K562 (cell line): ENCODE measurements at regions not wholly inside any gene's neighbourhood (a gene's known extent, or its start where the extent isn't known, plus 50 kb on each side); places are given as distances from the start of the nearest gene placed in this dataset.

Source experiments
- ATAC-seq: fragments of 200-7000 bp; cut with Tn5 transposase; 3 replicates; pipeline ENCODE4 v1.9.1; 2020; ENCODE audit warnings: moderate library complexity
- BruUV-seq: library from RNA; stranded (reverse); fragments of 400-500 nt; replicated peaks from 2 replicates; lab custom pipeline; 2021; lab: Mats Ljungman, UMichigan
- CTCF ChIA-PET: fragments of 300-600 bp; formaldehyde crosslinking; extraction: SDS; loops from one replicate; lab custom pipeline; 2021; ENCODE audit warnings: low intra/inter-chr PET ratio; lab: Yijun Ruan, JAX
- POLR2A ChIA-PET: fragments of 300-600, 350-650 bp; sonication (Branson Sonifier 250); formaldehyde crosslinking; extraction: SDS; loops from one replicate; lab custom pipeline; 2021; ENCODE audit warnings: antibody characterized with exemption, inconsistent platforms; lab: Yijun Ruan, JAX
- DNase-seq, 4 experiments: peaks; one replicate each; pipeline versions ENCODE4 v3.0.0 to v3.0.0-alpha.2; 2011 to 2018; ENCODE audit warnings: low spot score in 3 of 4, mixed read lengths in 3 of 4; ENCODE audit errors: extremely low read depth in 1 of 4
- FAIRE-seq: peaks from 2 replicates; lab custom pipeline; 2011; peaks lifted over from hg19 to GRCh38; lab: Jason Lieb, UNC
- H2AFZ ChIP-seq: 2 replicates; pipeline ENCODE4 v1.6.0; 2011; ENCODE audit warnings: low read depth, low read length, control low read depth, inconsistent platforms
- H3K27ac ChIP-seq: fragments of 200-600 bp; 3 replicates; pipeline ENCODE4 v1.8.0; 2011; ENCODE audit warnings: low read depth, mild to moderate bottlenecking, control low read depth, inconsistent platforms, low read length, moderate library complexity, mixed read lengths; ENCODE audit errors: extremely low read depth
- H3K27me3 ChIP-seq, 2 experiments: fragments of 300-600 bp in 1 of 2; 2 replicates in 1 of 2; 3 replicates in 1 of 2; pipeline versions ENCODE4 v1.6.0 to v1.8.0; 2011; ENCODE audit warnings: inconsistent platforms in 2 of 2, low read length in 2 of 2, mild to moderate bottlenecking in 1 of 2, mixed read lengths in 1 of 2, moderate library complexity in 1 of 2; ENCODE audit not compliant: control insufficient read depth in 2 of 2, insufficient read depth in 2 of 2
- H3K36me3 ChIP-seq: fragments of 300-600 bp; 3 replicates; pipeline ENCODE4 v1.8.0; 2011; ENCODE audit warnings: mild to moderate bottlenecking, low read length, inconsistent platforms; ENCODE audit not compliant: control insufficient read depth, insufficient read depth
- H3K4me1 ChIP-seq, 2 experiments: fragments of 200-600 bp in 1 of 2; replicated peaks in 1 of 2; 2 replicates in 1 of 2; 3 replicates in 1 of 2; pipeline versions ENCODE4 v1.5.1 to v1.8.0; 2011; ENCODE audit warnings: inconsistent platforms in 2 of 2, low read length in 2 of 2, mild to moderate bottlenecking in 1 of 2, mixed read lengths in 1 of 2, moderate library complexity in 1 of 2; ENCODE audit not compliant: control insufficient read depth in 2 of 2, insufficient read depth in 2 of 2
- H3K4me2 ChIP-seq: 2 replicates; pipeline ENCODE4 v1.6.1; 2011; ENCODE audit warnings: low read length, control low read depth, inconsistent platforms, mixed read lengths; ENCODE audit not compliant: insufficient read depth
- H3K4me3 ChIP-seq: fragments of 200-600 bp; sonication (generic), shearing (Covaris generic); 2 replicates; pipeline ENCODE4 v1.5.1; 2016; ENCODE audit warnings: control low read depth, inconsistent platforms
- H3K79me2 ChIP-seq: fragments of 200-600 bp; 3 replicates; pipeline ENCODE4 v1.8.0; 2011; ENCODE audit warnings: low read length, inconsistent platforms; ENCODE audit not compliant: control insufficient read depth, insufficient read depth
- H3K9ac ChIP-seq, 2 experiments: 2 replicates each; pipeline versions ENCODE4 v1.6.0 to v1.6.1; 2011; ENCODE audit warnings: low read depth in 2 of 2, low read length in 2 of 2, control low read depth in 1 of 2, inconsistent platforms in 1 of 2, mild to moderate bottlenecking in 1 of 2, mixed read lengths in 1 of 2; ENCODE audit not compliant: insufficient read depth in 1 of 2
- H3K9me1 ChIP-seq: one replicate; pipeline ENCODE4 v1.6.0; 2011; ENCODE audit warnings: inconsistent platforms, mild to moderate bottlenecking, low read length, moderate library complexity; ENCODE audit not compliant: control insufficient read depth, insufficient read depth
- H3K9me3 ChIP-seq: replicated peaks from 2 replicates; pipeline ENCODE4 v1.5.1; 2011; ENCODE audit warnings: low read depth, low read length, inconsistent platforms; ENCODE audit not compliant: control insufficient read depth, insufficient read depth
- H4K20me1 ChIP-seq: replicated peaks from 2 replicates; pipeline ENCODE4 v1.6.1; 2011; ENCODE audit warnings: low read length, inconsistent platforms, mixed read lengths; ENCODE audit not compliant: control insufficient read depth, insufficient read depth
- BCLAF1 ChIP-seq, 2 experiments: fragments of 450-650 bp in 1 of 2; IDR thresholded peaks; 2 replicates each; pipeline ENCODE4 v1.6.1; 2011 to 2017; ENCODE audit warnings: low read depth in 2 of 2, antibody characterized with exemption in 1 of 2, borderline replicate concordance in 1 of 2, low read length in 1 of 2, mild to moderate bottlenecking in 1 of 2, mixed read lengths in 1 of 2; ENCODE audit not compliant: control insufficient read depth in 1 of 2
- CEBPG ChIP-seq, 3 experiments: fragments of 200-800 bp in 1 of 3; sonication (Bioruptor generic) in 1 of 3; sonication (generic) in 1 of 3; formaldehyde crosslinking in 1 of 3; IDR thresholded peaks in 2 of 3; conservative IDR thresholded peaks in 1 of 3; 2 replicates each; pipeline versions ENCODE4 v1.6.1 to v1.8.0; 2016 to 2022; ENCODE audit warnings: missing compliant biosample characterization in 2 of 3, missing genetic modification characterization in 2 of 3, mild to moderate bottlenecking in 1 of 3, missing genetic modification reagents in 1 of 3
- E2F3 ChIP-seq: fragments of 250-450 bp; sonication (Bioruptor Pico); IDR thresholded peaks from 2 replicates; pipeline ENCODE4 v1.4.0; 2020; ENCODE audit warnings: mild to moderate bottlenecking
- FOXM1 ChIP-seq, 2 experiments: fragments of 450-650 bp in 1 of 2; sonication (generic) in 1 of 2; formaldehyde crosslinking in 1 of 2; IDR thresholded peaks; 2 replicates each; pipeline versions ENCODE4 v1.6.1 to v1.9.0; 2017 to 2022; ENCODE audit warnings: low read depth in 2 of 2, mild to moderate bottlenecking in 2 of 2, missing genetic modification reagents in 1 of 2, moderate library complexity in 1 of 2
- JUNB ChIP-seq: fragments of 450-650 bp; formaldehyde crosslinking; conservative IDR thresholded peaks from 2 replicates; pipeline ENCODE4 v1.4.0; 2020; ENCODE audit warnings: mild to moderate bottlenecking
- KDM2B ChIP-seq: fragments of 250-450 bp; sonication (Bioruptor Pico); IDR thresholded peaks from 2 replicates; pipeline ENCODE4 v1.8.0; 2021; ENCODE audit warnings: mild to moderate bottlenecking, moderate library complexity
- RBM25 ChIP-seq: fragments of 200-400 bp; formaldehyde crosslinking; IDR thresholded peaks from 2 replicates; pipeline ENCODE4 v1.6.1; 2018; ENCODE audit warnings: low read length, low read depth, moderate library complexity; ENCODE audit not compliant: severe bottlenecking
- RBM34 ChIP-seq: fragments of 200-400 bp; formaldehyde crosslinking; IDR thresholded peaks from 2 replicates; pipeline ENCODE4 v1.6.1; 2018; ENCODE audit warnings: low read length, borderline replicate concordance; ENCODE audit not compliant: insufficient read depth
- THRB ChIP-seq: fragments of 450-650 bp; formaldehyde crosslinking; conservative IDR thresholded peaks from 2 replicates; pipeline ENCODE4 v1.4.0; 2022; ENCODE audit warnings: mild to moderate bottlenecking, missing genetic modification characterization
- ZNF518B ChIP-seq: fragments of 250-450 bp; sonication (Bioruptor Pico); IDR thresholded peaks from 2 replicates; pipeline ENCODE4 v1.5.0; 2021; ENCODE audit warnings: mild to moderate bottlenecking, moderate library complexity
- WGBS: fragments of 100-300 bp; shearing (Covaris generic); methylation state at CpG from one replicate; pipeline ENCODE4 v1.1.6; 2016; ENCODE audit warnings: low coverage, mixed read lengths; ENCODE audit not compliant: insufficient coverage; ENCODE audit errors: missing lambda C conversion rate; 5-methylcytosine and 5-hydroxymethylcytosine counted together
- in situ Hi-C: fragments of 300-500 bp; cut with MboI; formaldehyde crosslinking; loops from 4 replicates; pipeline ENCODE4 v1.15.0; 2018; ENCODE audit warnings: inconsistent platforms, mixed read lengths
- intact Hi-C: fragments of 100-400 bp; cut with micrococcal nuclease; formaldehyde crosslinking; loops from 2 replicates; pipeline ENCODE4 v1.14.2; 2022

GRCh38 chr6:12379181-12379580 is 89.0 kb downstream of the EDN1 start:
- no peak overlapping the region for H3K4me2 ChIP-seq
- H3K4me3 ChIP-seq, result no peak overlapping the region
- ChIA-PET CTCF (no interaction called here), POLR2A (no interaction called here)
- DNase-seq, result no peak
- no peak overlapping the region for H3K9ac ChIP-seq
- no peaks in the 10 kb centered on the region for H3K9me3 ChIP-seq
- WGBS, result 0% methylated on average over 1 of the region's 1 CpG
- H3K9me1 ChIP-seq, result no peaks in the 10 kb centered on the region
- no peaks in the 10 kb centered on the region for H3K36me3 ChIP-seq
- in situ Hi-C loops, result no loop called here
- H3K79me2 ChIP-seq, result no peaks in the 10 kb centered on the region
- no peak overlapping the region for H3K27ac ChIP-seq
- H4K20me1 ChIP-seq, result no peaks in the 10 kb centered on the region
- no peak for ATAC-seq
- BruUV-seq, result no TSS peak
- TF ChIP-seq BCLAF1 (IDR thresholded peaks at IDR 0.05; ENCODE audit: borderline replicate concordance in 1 of 2, control insufficient read depth in 1 of 2, low read depth in 2 of 2, low read length in 1 of 2) (no peak), RBM25 (no peak), E2F3 (CRISPR knock-in tag) (no peak), CEBPG (CRISPR knock-in tag; IDR thresholded peaks at IDR 0.05) (no peak), CEBPG (tag; conservative IDR thresholded peaks at IDR 0.05 in 1 of 2, IDR thresholded peaks at IDR 0.05 in 1 of 2) (no peak), RBM34 (no peak), ZNF518B (CRISPR knock-in tag) (no peak), JUNB (CRISPR knock-in tag) (no peak), THRB (CRISPR knock-in tag) (no peak), FOXM1 (IDR thresholded peaks at IDR 0.05; ENCODE audit: low read depth) (no peak), FOXM1 (CRISPR knock-in tag; IDR thresholded peaks at IDR 0.05; ENCODE audit: low read depth) (no peak), KDM2B (CRISPR knock-in tag) (no peak)
- intact Hi-C loops, result no loop called here
- no peaks in the 10 kb centered on the region for H3K4me1 ChIP-seq
- no peak overlapping the region for H2AFZ ChIP-seq
- H3K27me3 ChIP-seq, result no peaks in the 10 kb centered on the region; a peak in 1 of 5 replicates
- no peak for FAIRE-seq
